ENCODE measurements at regions not wholly inside any gene's neighbourhood (a gene's known extent, or its start where the extent isn't known, plus 50 kb on each side); places are given as distances from the start of the nearest gene placed in this dataset.

DNA sequence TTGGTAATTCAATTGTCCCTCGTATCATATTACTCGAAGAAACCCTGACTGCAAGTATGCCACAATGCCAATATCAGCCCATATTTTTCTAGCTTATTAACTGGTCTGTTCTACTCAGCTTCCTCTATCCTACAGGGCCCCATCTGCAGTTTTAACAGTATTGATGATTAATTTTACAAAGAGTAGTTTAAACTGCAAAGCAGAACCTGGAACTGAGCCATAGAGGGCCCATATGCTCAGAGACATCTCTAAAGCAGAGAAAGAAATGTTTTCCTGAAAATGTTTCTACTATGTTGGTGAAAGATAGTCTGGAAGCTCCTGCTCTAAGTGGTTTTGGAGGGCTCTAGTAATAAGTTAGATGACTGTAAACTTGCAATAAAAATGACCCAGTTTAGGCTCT, 259.4 kb upstream of the CENPE start:
- no peaks in the 10 kb centered on the region for H3K27me3 ChIP-seq (ENCODE audit: control insufficient read depth, insufficient read depth, low read length)
- H3K9ac ChIP-seq (ENCODE audit: low read depth, low read length): no peak overlapping the region
- no peak overlapping the region for H3K4me3 ChIP-seq (ENCODE audit: low read depth, low read length)
- H3K9me3 ChIP-seq (ENCODE audit: control insufficient read depth, insufficient read depth, low read length): no peaks in the 10 kb centered on the region; the same call in 1 of the 2 replicates
- no peak overlapping the region for H3K27ac ChIP-seq (ENCODE audit: low read depth, low read length)
- H3K4me1 ChIP-seq (ENCODE audit: control insufficient read depth, insufficient read depth, low read length): no peaks in the 10 kb centered on the region
- H3K36me3 ChIP-seq (ENCODE audit: control insufficient read depth, insufficient read depth, low read length): no peaks in the 10 kb centered on the region

GRCh38 chr4:103451341-103451740, 253.2 kb upstream of the CENPE start:
- Histone ChIP-seq H3K4me1 (ENCODE audit: control insufficient read depth, insufficient read depth, low read length) (no peaks in the 10 kb centered on the region), H3K27ac (ENCODE audit: low read depth, low read length) (no peak overlapping the region), H3K27me3 (ENCODE audit: control insufficient read depth, insufficient read depth, low read length) (no peaks in the 10 kb centered on the region), H3K9ac (ENCODE audit: low read depth, low read length) (no peak overlapping the region), H3K9me3 (ENCODE audit: control insufficient read depth, insufficient read depth, low read length) (no peaks in the 10 kb centered on the region; the same call in 1 of the 2 replicates), H3K4me3 (ENCODE audit: low read depth, low read length) (no peak overlapping the region), H3K36me3 (ENCODE audit: control insufficient read depth, insufficient read depth, low read length) (no peaks in the 10 kb centered on the region)

DNA sequence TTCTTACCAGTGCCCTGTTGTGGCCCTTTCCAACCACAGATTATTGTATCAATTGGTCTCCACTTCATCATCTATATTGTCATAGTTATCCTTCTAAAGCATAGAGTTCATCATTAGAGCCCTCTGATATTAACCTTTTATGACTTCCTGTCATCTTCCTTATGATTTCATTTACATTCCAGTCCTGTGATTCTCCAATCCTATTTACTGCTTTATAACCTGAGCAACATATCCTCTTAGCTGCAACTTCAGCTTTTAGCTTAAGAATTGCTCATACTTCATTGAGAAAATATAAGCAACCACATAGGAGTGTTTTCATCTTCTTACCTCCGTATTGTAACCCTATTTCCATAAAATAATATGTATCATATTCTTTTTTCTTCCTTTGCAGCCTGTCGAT, 252.6 kb upstream of the CENPE start:
- Histone ChIP-seq H3K27me3 (ENCODE audit: control insufficient read depth, insufficient read depth, low read length) (no peaks in the 10 kb centered on the region), H3K27ac (ENCODE audit: low read depth, low read length) (no peak overlapping the region), H3K9ac (ENCODE audit: low read depth, low read length) (no peak overlapping the region), H3K9me3 (ENCODE audit: control insufficient read depth, insufficient read depth, low read length) (no peaks in the 10 kb centered on the region; the same call in 1 of the 2 replicates), H3K4me3 (ENCODE audit: low read depth, low read length) (no peak overlapping the region), H3K36me3 (ENCODE audit: control insufficient read depth, insufficient read depth, low read length) (no peaks in the 10 kb centered on the region), H3K4me1 (ENCODE audit: control insufficient read depth, insufficient read depth, low read length) (no peaks in the 10 kb centered on the region)

- no peak overlapping the region for H3K9ac ChIP-seq (ENCODE audit: low read depth, low read length)
- no peaks in the 10 kb centered on the region for H3K4me1 ChIP-seq (ENCODE audit: control insufficient read depth, insufficient read depth, low read length)
- H3K9me3 ChIP-seq (ENCODE audit: control insufficient read depth, insufficient read depth, low read length): no peaks in the 10 kb centered on the region
- no peaks in the 10 kb centered on the region for H3K36me3 ChIP-seq (ENCODE audit: control insufficient read depth, insufficient read depth, low read length)
- H3K27me3 ChIP-seq (ENCODE audit: control insufficient read depth, insufficient read depth, low read length): no peaks in the 10 kb centered on the region
- no peak overlapping the region for H3K27ac ChIP-seq (ENCODE audit: low read depth, low read length)
- no peak overlapping the region for H3K4me3 ChIP-seq (ENCODE audit: low read depth, low read length)
These were observed 251.3 kb upstream of the CENPE start for GRCh38 chr4:103449296-103450023.

- Histone ChIP-seq H3K4me3 (ENCODE audit: low read depth, low read length) (no peak overlapping the region), H3K36me3 (ENCODE audit: control insufficient read depth, insufficient read depth, low read length) (no peaks in the 10 kb centered on the region), H3K27ac (ENCODE audit: low read depth, low read length) (no peak overlapping the region), H3K9me3 (ENCODE audit: control insufficient read depth, insufficient read depth, low read length) (no peaks in the 10 kb centered on the region), H3K4me1 (ENCODE audit: control insufficient read depth, insufficient read depth, low read length) (no peaks in the 10 kb centered on the region), H3K27me3 (ENCODE audit: control insufficient read depth, insufficient read depth, low read length) (no peaks in the 10 kb centered on the region), H3K9ac (ENCODE audit: low read depth, low read length) (no peak overlapping the region)
These were observed 247.2 kb upstream of the CENPE start for GRCh38 chr4:103445377-103445776.

DNA sequence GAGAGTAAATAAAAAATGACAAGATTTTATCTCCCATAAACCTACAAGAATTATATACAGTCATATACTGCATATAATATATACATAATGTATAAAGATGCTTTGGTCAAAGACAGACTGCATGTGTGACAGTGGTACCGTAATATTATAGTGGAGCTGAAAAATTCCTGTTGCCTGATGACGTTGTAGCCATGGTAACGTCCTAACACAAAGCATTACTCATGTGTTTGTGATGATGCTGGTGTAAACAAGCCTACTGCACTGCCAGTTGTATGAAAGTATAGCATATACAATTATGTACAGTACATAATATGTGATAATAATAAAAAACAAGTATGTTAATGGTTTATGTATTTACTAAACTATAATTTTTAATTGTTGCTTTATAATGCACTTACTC, 245.2 kb upstream of the CENPE start:
- no peaks in the 10 kb centered on the region for H3K9me3 ChIP-seq (ENCODE audit: control insufficient read depth, insufficient read depth, low read length)

DNA sequence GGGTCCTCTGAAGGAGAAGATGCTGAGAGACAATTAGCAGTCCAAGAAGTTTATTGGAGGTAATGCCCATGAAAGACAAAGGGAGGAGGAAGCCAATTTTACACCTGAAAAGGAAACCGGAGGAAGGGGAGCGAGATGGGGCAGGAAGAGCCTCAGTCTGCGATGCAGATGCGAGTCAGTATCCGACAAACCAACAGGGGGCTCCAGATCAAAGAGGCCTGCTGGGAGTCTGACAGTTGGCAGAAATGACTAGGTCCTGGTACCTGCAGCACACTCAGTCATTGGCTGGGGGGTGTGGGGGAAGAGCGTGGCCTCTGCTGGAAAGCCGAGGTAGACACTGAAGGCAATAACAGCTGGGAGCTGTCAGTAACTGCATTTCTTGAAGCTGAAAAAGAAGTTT, 231.1 kb upstream of the CENPE start:
- H3K27ac ChIP-seq (ENCODE audit: low read depth, low read length): peak overlapping the region; percentile 11
- peaks cover 39% of the 10 kb centered on the region for H3K4me1 ChIP-seq (ENCODE audit: control insufficient read depth, insufficient read depth, low read length)

More for the DNA sequence above, 245.2 kb upstream of the CENPE start:
- no peaks in the 10 kb centered on the region for H3K4me1 ChIP-seq (ENCODE audit: control insufficient read depth, insufficient read depth, low read length)
- H3K27ac ChIP-seq (ENCODE audit: low read depth, low read length): no peak overlapping the region
- H3K4me3 ChIP-seq (ENCODE audit: low read depth, low read length): no peak overlapping the region
- no peaks in the 10 kb centered on the region for H3K36me3 ChIP-seq (ENCODE audit: control insufficient read depth, insufficient read depth, low read length)
- H3K9ac ChIP-seq (ENCODE audit: low read depth, low read length): no peak overlapping the region
- no peaks in the 10 kb centered on the region for H3K27me3 ChIP-seq (ENCODE audit: control insufficient read depth, insufficient read depth, low read length)

DNA sequence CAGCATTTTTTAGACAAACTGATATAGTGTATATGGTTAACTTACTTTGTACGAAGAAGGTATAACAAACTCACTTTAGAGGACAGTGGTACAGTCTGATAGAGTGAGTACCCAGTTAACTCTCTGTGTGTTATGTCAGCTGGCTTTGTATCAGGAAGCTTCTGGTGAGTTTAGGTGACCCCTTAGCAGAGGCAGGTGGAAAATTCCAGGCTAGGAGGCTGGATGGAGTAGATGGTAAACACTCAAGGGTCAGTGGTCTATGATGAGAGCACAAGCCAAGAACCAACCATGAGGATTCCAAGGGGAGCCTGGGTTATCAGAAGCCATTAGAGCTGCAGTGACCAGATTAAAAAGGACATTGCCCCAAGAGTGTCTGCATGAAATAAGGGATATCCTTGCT, 227.3 kb upstream of the CENPE start:
- no peaks in the 10 kb centered on the region for H3K27me3 ChIP-seq (ENCODE audit: control insufficient read depth, insufficient read depth, low read length)
- peak overlapping the region; percentile 52 for H3K27ac ChIP-seq (ENCODE audit: low read depth, low read length)
- no peaks in the 10 kb centered on the region for H3K36me3 ChIP-seq (ENCODE audit: control insufficient read depth, insufficient read depth, low read length)
- H3K4me3 ChIP-seq (ENCODE audit: low read depth, low read length): no peak overlapping the region
- peaks cover 4% of the 10 kb centered on the region; the same call in 1 of the 2 replicates for H3K9me3 ChIP-seq (ENCODE audit: control insufficient read depth, insufficient read depth, low read length)
- no peak overlapping the region for H3K9ac ChIP-seq (ENCODE audit: low read depth, low read length)
- H3K4me1 ChIP-seq (ENCODE audit: control insufficient read depth, insufficient read depth, low read length): peaks cover 44% of the 10 kb centered on the region

More for the DNA sequence above, 231.1 kb upstream of the CENPE start:
- Histone ChIP-seq H3K9me3 (ENCODE audit: control insufficient read depth, insufficient read depth, low read length) (no peaks in the 10 kb centered on the region), H3K27me3 (ENCODE audit: control insufficient read depth, insufficient read depth, low read length) (no peaks in the 10 kb centered on the region), H3K9ac (ENCODE audit: low read depth, low read length) (no peak overlapping the region), H3K4me3 (ENCODE audit: low read depth, low read length) (no peak overlapping the region), H3K36me3 (ENCODE audit: control insufficient read depth, insufficient read depth, low read length) (no peaks in the 10 kb centered on the region)

- H3K36me3 ChIP-seq (ENCODE audit: control insufficient read depth, insufficient read depth, low read length): no peaks in the 10 kb centered on the region
- no peak overlapping the region for H3K9ac ChIP-seq (ENCODE audit: low read depth, low read length)
- peak overlapping the region; percentile 52 for H3K27ac ChIP-seq (ENCODE audit: low read depth, low read length)
- H3K27me3 ChIP-seq (ENCODE audit: control insufficient read depth, insufficient read depth, low read length): no peaks in the 10 kb centered on the region
- H3K9me3 ChIP-seq (ENCODE audit: control insufficient read depth, insufficient read depth, low read length): peaks cover 10% of the 10 kb centered on the region
- peaks cover 43% of the 10 kb centered on the region for H3K4me1 ChIP-seq (ENCODE audit: control insufficient read depth, insufficient read depth, low read length)
- peak overlapping the region; percentile 4; the same call in 1 of the 2 replicates for H3K4me3 ChIP-seq (ENCODE audit: low read depth, low read length)
These were observed 226.7 kb upstream of the CENPE start for GRCh38 chr4:103424853-103425252.

- no peaks in the 10 kb centered on the region for H3K27me3 ChIP-seq (ENCODE audit: control insufficient read depth, insufficient read depth, low read length)
These were observed 225.1 kb upstream of the CENPE start for GRCh38 chr4:103423261-103423660.

GRCh38 chr4:103422467-103423219, 224.5 kb upstream of the CENPE start:
- H3K9ac ChIP-seq (ENCODE audit: low read depth, low read length): no peak overlapping the region
- H3K27ac ChIP-seq (ENCODE audit: low read depth, low read length): no peak overlapping the region
- peaks cover 14% of the 10 kb centered on the region for H3K9me3 ChIP-seq (ENCODE audit: control insufficient read depth, insufficient read depth, low read length)

More at GRCh38 chr4:103423261-103423660, 225.1 kb upstream of the CENPE start:
- Histone ChIP-seq H3K9me3 (ENCODE audit: control insufficient read depth, insufficient read depth, low read length) (peaks cover 14% of the 10 kb centered on the region), H3K4me1 (ENCODE audit: control insufficient read depth, insufficient read depth, low read length) (peaks cover 33% of the 10 kb centered on the region), H3K36me3 (ENCODE audit: control insufficient read depth, insufficient read depth, low read length) (no peaks in the 10 kb centered on the region), H3K27ac (ENCODE audit: low read depth, low read length) (no peak overlapping the region), H3K9ac (ENCODE audit: low read depth, low read length) (no peak overlapping the region), H3K4me3 (ENCODE audit: low read depth, low read length) (no peak overlapping the region)

More at GRCh38 chr4:103422467-103423219, 224.5 kb upstream of the CENPE start:
- Histone ChIP-seq H3K27me3 (ENCODE audit: control insufficient read depth, insufficient read depth, low read length) (no peaks in the 10 kb centered on the region), H3K4me3 (ENCODE audit: low read depth, low read length) (no peak overlapping the region), H3K4me1 (ENCODE audit: control insufficient read depth, insufficient read depth, low read length) (peaks cover 29% of the 10 kb centered on the region), H3K36me3 (ENCODE audit: control insufficient read depth, insufficient read depth, low read length) (no peaks in the 10 kb centered on the region)
